Stimulated activated naive B cell treated with anti-CD40 and anti-IgM and Interleukin-4, amounts not matched to agents 10 μg/mL and 1 μg/mL and 100 μg/mL, for 72 hours (primary cell): ENCODE measurements at regions not wholly inside any gene's neighbourhood (a gene's known extent, or its start where the extent isn't known, plus 50 kb on each side); places are given as distances from the start of the nearest gene placed in this dataset.
"Not testable (repeated sequence)": the region's sequence is repeated elsewhere in the genome, so short reads cannot be mapped to it uniquely, and the experiment has no call there.

Experiments used
- ATAC-seq, 2 donors: fragments of 150-1000 bp; cut with Tn5 transposase; replicated peaks; 2 replicates each; pipeline ENCODE4 v1.10.0; 2021; ENCODE audit warnings: moderate library complexity in 1 of 2
- DNase-seq: peaks from one replicate; pipeline ENCODE4 v3.0.0; 2021
- H3K27ac Mint-ChIP-seq: one replicate; pipeline ENCODE4 v1.8.0; 2022; ENCODE audit warnings: mild to moderate bottlenecking, mixed read lengths
- H3K27me3 Mint-ChIP-seq, 2 donors: one replicate each; pipeline ENCODE4 v1.8.0; 2022; ENCODE audit warnings: mixed read lengths in 2 of 2
- H3K36me3 Mint-ChIP-seq, 2 donors: one replicate each; pipeline ENCODE4 v1.8.0; 2022; ENCODE audit warnings: mixed read lengths in 2 of 2, mild to moderate bottlenecking in 1 of 2
- H3K4me1 Mint-ChIP-seq, 2 donors: one replicate each; pipeline ENCODE4 v1.8.0; 2022; ENCODE audit warnings: mixed read lengths in 2 of 2, mild to moderate bottlenecking in 1 of 2
- H3K4me3 Mint-ChIP-seq, 2 donors: one replicate each; pipeline ENCODE4 v1.8.0; 2022; ENCODE audit warnings: mild to moderate bottlenecking in 2 of 2, mixed read lengths in 2 of 2, moderate library complexity in 1 of 2
- H3K9me3 Mint-ChIP-seq, 2 donors: one replicate each; pipeline ENCODE4 v1.8.0; 2022; ENCODE audit warnings: mixed read lengths in 2 of 2, mild to moderate bottlenecking in 1 of 2

DNA sequence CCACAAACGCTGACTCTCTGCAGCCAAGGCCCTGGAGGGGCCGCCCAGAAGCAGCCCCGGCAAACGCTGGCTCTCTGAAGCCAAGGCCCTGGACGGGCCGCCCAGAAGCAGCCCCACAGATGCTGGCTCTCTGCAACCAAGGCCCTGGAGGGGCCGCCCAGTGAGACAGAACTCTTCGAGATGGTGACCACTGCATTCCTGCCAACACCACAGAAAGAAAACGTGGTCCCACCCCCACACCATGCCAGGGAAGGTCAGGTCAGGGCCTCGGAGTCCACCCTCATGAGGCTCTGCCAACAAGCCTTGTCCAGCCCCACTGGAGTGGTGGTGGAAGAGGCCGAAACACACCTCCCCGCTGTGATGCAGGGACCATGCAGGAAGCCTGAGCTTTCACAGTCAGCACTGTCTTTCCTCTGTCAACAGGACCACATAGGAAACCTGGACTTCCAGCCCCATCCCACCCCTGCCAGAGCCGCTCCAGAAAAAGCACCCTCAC is 97.5 kb downstream of the DLL1 start:
- H3K27me3 Mint-ChIP-seq, result peaks cover 22 to 26% of the 10 kb centered on the region in 2 donors
- H3K36me3 Mint-ChIP-seq, result peaks cover 0 to 19% of the 10 kb centered on the region in 2 donors
- H3K9me3 Mint-ChIP-seq, result peaks cover 21 to 27% of the 10 kb centered on the region in 2 donors
- H3K4me1 Mint-ChIP-seq, result peaks cover 2 to 5% of the 10 kb centered on the region in 2 donors
- DNase-seq, result no peak
- H3K27ac Mint-ChIP-seq, result no peak overlapping the region
- ATAC-seq, result no peak
- no peak overlapping the region for H3K4me3 Mint-ChIP-seq

DNA sequence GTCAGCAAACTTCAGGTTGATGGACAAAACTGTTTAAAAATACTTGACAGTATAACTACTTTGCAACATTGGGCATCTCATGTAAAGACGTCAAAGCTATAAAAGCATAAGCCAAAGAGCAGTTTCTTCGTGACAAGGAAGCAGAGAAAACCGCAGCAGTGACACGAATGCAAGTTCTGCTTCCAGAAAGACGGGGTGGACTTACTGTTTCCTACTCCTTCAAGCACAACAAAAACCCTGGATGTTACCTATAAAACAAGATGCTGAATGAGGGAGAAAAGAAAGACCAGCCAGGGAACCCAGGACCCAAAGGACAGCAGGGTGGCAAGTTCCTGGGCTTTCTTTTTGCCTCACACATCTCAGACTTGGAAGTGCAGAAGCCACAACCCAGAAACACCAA is 98.0 kb downstream of the DLL1 start:
- peaks cover 22 to 24% of the 10 kb centered on the region in 2 donors for H3K27me3 Mint-ChIP-seq
- H3K9me3 Mint-ChIP-seq, result peaks cover 21 to 27% of the 10 kb centered on the region in 2 donors
- no peak overlapping the region for H3K27ac Mint-ChIP-seq
- no peak for DNase-seq
- no peak overlapping the region for H3K4me3 Mint-ChIP-seq
- H3K4me1 Mint-ChIP-seq, result peaks cover 0 to under 1% of the 10 kb centered on the region in 2 donors
- H3K36me3 Mint-ChIP-seq, result peaks cover 0 to 19% of the 10 kb centered on the region in 2 donors
- no peak for ATAC-seq

- H3K27me3 Mint-ChIP-seq, result peaks cover 18 to 22% of the 10 kb centered on the region in 2 donors
- not testable (repeated sequence) for ATAC-seq, H3K4me1 Mint-ChIP-seq
These were observed 98.8 kb downstream of the DLL1 start for GRCh38 chr6:170192101-170192500.

DNA sequence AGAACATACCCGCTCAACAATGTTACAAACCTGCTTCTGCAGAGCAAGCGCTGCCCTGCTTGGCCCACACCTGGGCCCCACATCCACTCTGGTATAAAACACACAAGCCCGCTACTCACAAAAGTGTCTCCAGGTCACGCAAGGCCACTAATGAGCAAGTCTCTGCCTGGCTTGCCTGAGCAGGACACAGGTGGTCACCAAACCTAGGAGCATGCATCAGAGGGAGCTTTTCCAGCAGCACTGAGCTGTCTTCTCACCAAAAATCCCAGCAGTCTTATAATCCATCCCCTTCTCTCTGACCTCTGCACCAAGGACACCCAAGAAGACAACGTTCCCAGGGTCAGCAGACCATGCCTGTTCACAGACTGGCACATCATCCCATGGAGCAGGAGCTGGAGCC is 100.8 kb downstream of the DLL1 start:
- Mint-ChIP-seq H3K4me1 (no peaks in the 10 kb centered on the region), H3K36me3 (peaks cover 0 to 11% of the 10 kb centered on the region in 2 donors), H3K4me3 (no peak overlapping the region), H3K9me3 (peaks cover 10 to 12% of the 10 kb centered on the region in 2 donors), H3K27ac (no peak overlapping the region), H3K27me3 (peaks cover 8 to 11% of the 10 kb centered on the region in 2 donors)
- DNase-seq (no peak), ATAC-seq (no peak)

More at GRCh38 chr6:170192101-170192500, 98.8 kb downstream of the DLL1 start:
- not testable (repeated sequence) for H3K27ac Mint-ChIP-seq, DNase-seq, H3K4me3 Mint-ChIP-seq
- peaks cover 21 to 27% of the 10 kb centered on the region in 2 donors for H3K9me3 Mint-ChIP-seq
- peaks cover 0 to 19% of the 10 kb centered on the region in 2 donors for H3K36me3 Mint-ChIP-seq

DNA sequence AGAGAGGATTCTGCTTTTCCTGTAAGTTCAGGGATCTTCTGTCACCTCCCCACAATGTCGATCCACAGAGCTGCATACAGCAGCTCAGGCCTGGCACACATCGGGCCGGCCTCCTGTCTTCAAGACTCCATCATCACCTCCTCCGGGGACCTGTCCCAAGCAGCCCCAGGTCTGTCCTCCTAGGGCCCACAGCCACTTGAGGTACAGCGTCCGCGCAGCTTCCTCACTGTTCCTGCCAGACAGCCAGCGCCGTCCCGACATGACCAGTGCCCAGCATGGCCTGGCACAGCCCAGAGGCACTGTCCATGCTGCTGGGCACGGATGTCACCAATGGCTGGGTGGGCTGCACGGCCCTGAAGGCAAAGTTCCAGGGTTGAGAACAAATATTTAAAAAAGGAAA is 101.6 kb downstream of the DLL1 start:
- no peak overlapping the region for H3K4me3 Mint-ChIP-seq
- H3K27me3 Mint-ChIP-seq, result peaks cover 8 to 10% of the 10 kb centered on the region in 2 donors
- DNase-seq, result no peak
- peaks cover 0 to 8% of the 10 kb centered on the region in 2 donors for H3K36me3 Mint-ChIP-seq
- H3K4me1 Mint-ChIP-seq, result no peaks in the 10 kb centered on the region
- ATAC-seq, result no peak
- H3K9me3 Mint-ChIP-seq, result peaks cover 7 to 8% of the 10 kb centered on the region in 2 donors
- no peak overlapping the region for H3K27ac Mint-ChIP-seq

GRCh38 chr6:170188571-170189001 is 102.3 kb downstream of the DLL1 start:
- ATAC-seq, result no peak
- peaks cover 2 to 4% of the 10 kb centered on the region in 2 donors for H3K9me3 Mint-ChIP-seq
- peaks cover 0 to 1% of the 10 kb centered on the region in 2 donors for H3K36me3 Mint-ChIP-seq
- no peak overlapping the region for H3K27ac Mint-ChIP-seq
- peaks cover 0 to 1% of the 10 kb centered on the region in 2 donors for H3K4me1 Mint-ChIP-seq
- no peak overlapping the region for H3K4me3 Mint-ChIP-seq
- peaks cover 8 to 10% of the 10 kb centered on the region in 2 donors for H3K27me3 Mint-ChIP-seq
- no peak for DNase-seq

DNA sequence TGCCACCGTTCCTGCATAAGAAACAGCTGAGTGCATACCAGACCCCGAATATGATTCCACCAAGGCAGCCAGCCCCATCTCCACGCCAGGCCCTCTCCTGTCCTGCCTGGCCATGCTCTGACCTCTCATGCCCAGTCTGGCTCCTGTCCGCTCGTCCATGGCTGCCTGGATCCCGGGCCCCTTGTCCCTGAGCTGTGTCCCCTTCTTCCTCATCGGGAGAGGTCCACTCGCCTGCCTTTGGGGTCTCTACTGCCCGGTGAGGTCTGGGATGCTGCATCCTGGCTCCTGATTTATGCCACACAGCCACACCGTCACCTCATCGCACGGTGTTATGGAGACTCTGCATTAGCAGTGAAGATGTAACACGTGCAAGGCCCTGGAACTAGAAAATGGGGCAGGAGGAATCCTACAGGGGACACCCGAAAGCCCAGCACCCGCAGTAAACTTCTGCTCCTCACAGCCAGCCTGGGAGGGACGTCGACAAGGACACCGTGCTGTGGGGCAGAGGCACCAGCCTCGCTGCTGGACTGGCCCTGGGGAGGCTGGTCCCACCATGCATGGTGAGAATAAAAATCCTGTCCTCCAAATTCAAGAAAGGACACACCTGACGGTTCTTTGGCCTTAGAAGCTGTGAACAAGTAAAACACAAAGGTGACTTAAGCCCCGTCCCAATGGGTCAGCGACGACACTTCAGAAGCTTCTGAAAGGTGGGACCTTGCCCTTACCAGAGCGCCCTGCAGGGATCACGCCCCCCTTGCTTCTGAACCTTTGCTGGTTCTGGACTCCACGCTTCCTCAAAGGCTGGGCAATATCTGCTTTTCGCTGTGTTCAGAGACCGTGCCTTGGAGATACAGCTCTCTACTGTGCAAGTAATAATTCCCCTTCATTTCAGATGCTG is 103.0 kb downstream of the DLL1 start:
- Mint-ChIP-seq H3K4me3 (no peak overlapping the region), H3K27me3 (peaks cover 8 to 10% of the 10 kb centered on the region in 2 donors), H3K36me3 (peaks cover 0 to 2% of the 10 kb centered on the region in 2 donors), H3K27ac (no peak overlapping the region), H3K9me3 (peaks cover 4 to 6% of the 10 kb centered on the region in 2 donors), H3K4me1 (peaks cover 0 to 2% of the 10 kb centered on the region in 2 donors)
- ATAC-seq (no peak), DNase-seq (no peak)

- Mint-ChIP-seq H3K27ac (no peak overlapping the region), H3K4me1 (peaks cover 0 to 3% of the 10 kb centered on the region in 2 donors), H3K36me3 (peaks cover 0 to 2% of the 10 kb centered on the region in 2 donors), H3K4me3 (no peak overlapping the region), H3K9me3 (peaks cover 9 to 11% of the 10 kb centered on the region in 2 donors), H3K27me3 (peaks cover 5 to 10% of the 10 kb centered on the region in 2 donors)
- DNase-seq (no peak), ATAC-seq (no peak)
These were observed 103.8 kb downstream of the DLL1 start for GRCh38 chr6:170186941-170187668.

GRCh38 chr6:170186006-170186935 is 104.6 kb downstream of the DLL1 start:
- no peak for ATAC-seq
- Mint-ChIP-seq H3K27me3 (peaks cover 9 to 10% of the 10 kb centered on the region in 2 donors), H3K4me3 (no peak overlapping the region), H3K27ac (no peak overlapping the region), H3K9me3 (peaks cover 12 to 13% of the 10 kb centered on the region in 2 donors), H3K4me1 (peaks cover 0 to 4% of the 10 kb centered on the region in 2 donors), H3K36me3 (peaks cover 0 to 2% of the 10 kb centered on the region in 2 donors)
- DNase-seq, result no peak

DNA sequence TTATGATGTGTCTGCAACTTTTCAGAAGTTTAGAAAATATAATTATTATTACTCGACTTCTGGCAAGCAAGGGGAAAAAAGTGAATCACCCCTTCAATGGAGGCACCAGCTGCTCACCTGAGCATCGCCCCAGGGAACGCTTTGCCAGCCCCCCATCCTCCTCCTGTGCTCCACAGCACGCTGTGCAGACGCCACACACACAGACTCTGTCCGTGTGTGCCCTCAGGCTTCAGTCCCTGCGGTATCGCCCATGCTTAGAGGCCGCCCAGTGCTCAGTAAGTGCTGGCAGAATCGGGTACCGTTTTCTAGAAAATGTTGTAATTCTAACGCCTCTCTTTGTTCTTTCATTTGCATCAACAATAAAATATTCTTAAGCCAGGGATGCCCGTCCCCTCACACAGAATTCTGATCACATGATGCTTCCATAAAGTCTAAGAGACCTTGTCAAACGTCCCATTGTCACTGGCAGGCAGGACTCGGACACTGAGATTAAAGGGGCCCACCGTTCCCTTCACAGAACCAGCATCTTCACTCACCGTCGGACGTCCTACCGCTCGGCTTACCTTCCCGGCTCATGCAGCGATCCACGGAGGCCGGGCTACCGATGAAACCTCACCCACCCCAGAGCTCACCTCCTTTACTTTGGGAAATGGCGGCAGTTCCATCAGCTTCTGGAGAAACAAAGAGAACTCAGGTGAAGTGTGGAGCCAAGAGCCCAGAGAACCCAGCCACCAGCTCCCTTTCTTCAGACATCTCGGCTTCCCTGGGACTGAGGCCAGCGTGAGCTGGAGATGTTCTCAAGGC is 105.5 kb downstream of the DLL1 start:
- peaks cover 12 to 13% of the 10 kb centered on the region in 2 donors for H3K9me3 Mint-ChIP-seq
- no peak for DNase-seq
- H3K27ac Mint-ChIP-seq, result no peak overlapping the region
- H3K4me3 Mint-ChIP-seq, result no peak overlapping the region
- H3K27me3 Mint-ChIP-seq, result peaks cover 9 to 10% of the 10 kb centered on the region in 2 donors
- H3K36me3 Mint-ChIP-seq, result peaks cover 0 to 2% of the 10 kb centered on the region in 2 donors
- no peak for ATAC-seq
- H3K4me1 Mint-ChIP-seq, result peaks cover 0 to 4% of the 10 kb centered on the region in 2 donors

- peaks cover 12 to 13% of the 10 kb centered on the region in 2 donors for H3K9me3 Mint-ChIP-seq
- DNase-seq, result no peak
- no peak overlapping the region for H3K27ac Mint-ChIP-seq
- no peak overlapping the region for H3K4me3 Mint-ChIP-seq
- peaks cover 0 to 2% of the 10 kb centered on the region in 2 donors for H3K36me3 Mint-ChIP-seq
- H3K4me1 Mint-ChIP-seq, result peaks cover 0 to 4% of the 10 kb centered on the region in 2 donors
- no peak for ATAC-seq
- peaks cover 8 to 10% of the 10 kb centered on the region in 2 donors for H3K27me3 Mint-ChIP-seq
These were observed 106.6 kb downstream of the DLL1 start for GRCh38 chr6:170184316-170184715.

- H3K27me3 Mint-ChIP-seq, result peaks cover 5 to 7% of the 10 kb centered on the region in 2 donors
- DNase-seq (no peak), ATAC-seq (no peak)
- H3K27ac Mint-ChIP-seq, result no peak overlapping the region
- peaks cover 12 to 13% of the 10 kb centered on the region in 2 donors for H3K9me3 Mint-ChIP-seq
- H3K36me3 Mint-ChIP-seq, result peaks cover 0 to 2% of the 10 kb centered on the region in 2 donors
- H3K4me1 Mint-ChIP-seq, result peaks cover 0 to 4% of the 10 kb centered on the region in 2 donors
- no peak overlapping the region for H3K4me3 Mint-ChIP-seq
These were observed 107.4 kb downstream of the DLL1 start for GRCh38 chr6:170183521-170183920.

GRCh38 chr6:170182781-170183120 is 108.1 kb downstream of the DLL1 start:
- Mint-ChIP-seq H3K27ac (no peak overlapping the region), H3K9me3 (peaks cover 12 to 13% of the 10 kb centered on the region in 2 donors)

More at GRCh38 chr6:170182781-170183120, 108.1 kb downstream of the DLL1 start:
- ATAC-seq (no peak), DNase-seq (no peak)
- peaks cover 0 to 2% of the 10 kb centered on the region in 2 donors for H3K36me3 Mint-ChIP-seq
- peaks cover 0 to 4% of the 10 kb centered on the region in 2 donors for H3K4me1 Mint-ChIP-seq
- H3K27me3 Mint-ChIP-seq, result peaks cover 5 to 8% of the 10 kb centered on the region in 2 donors
- H3K4me3 Mint-ChIP-seq, result no peak overlapping the region
